ENCODE measurements at regions not wholly inside any gene's neighbourhood (a gene's known extent, or its start where the extent isn't known, plus 50 kb on each side); places are given as distances from the start of the nearest gene placed in this dataset.

GRCh38 chr2:20532634-20533437 is 86.0 kb downstream of the RHOB start (continued):
- TF ChIP-seq PATZ1 (CRISPR knock-in tag; IDR thresholded peaks at IDR 0.05) (0 out of 2 replicates have a peak, but pooled peaks have one; percentile 35), ZNF484 (CRISPR knock-in tag; IDR thresholded peaks at IDR 0.05; ENCODE audit: borderline replicate concordance, low read depth) (0 out of 2 replicates have a peak, but pooled peaks have one; percentile 8), HNF1A (IDR thresholded peaks at IDR 0.05; ENCODE audit: low read depth) (no peak), HNF1A (CRISPR knock-in tag; IDR thresholded peaks at IDR 0.05; ENCODE audit: borderline replicate concordance) (peak; percentile 25), ZNF3 (CRISPR knock-in tag; IDR thresholded peaks at IDR 0.05) (peak; percentile 98), ETS1 (CRISPR knock-in tag; IDR thresholded peaks at IDR 0.05) (no peak), TBX3 (IDR thresholded peaks at IDR 0.05; ENCODE audit: borderline replicate concordance) (no peak), ZFP91 (CRISPR knock-in tag; IDR thresholded peaks at IDR 0.05; ENCODE audit: borderline replicate concordance) (peak; percentile 62; the same call in 1 of the 2 replicates), MAX (IDR thresholded peaks at IDR 0.05) (peak; percentile 68), NCOA2 (CRISPR knock-in tag; IDR thresholded peaks at IDR 0.05) (peak; percentile 23; the same call in 1 of the 2 replicates), ZNF329 (CRISPR knock-in tag; IDR thresholded peaks at IDR 0.05; ENCODE audit: low read depth) (no peak), HIC2 (CRISPR knock-in tag; IDR thresholded peaks at IDR 0.05; ENCODE audit: low read depth) (peak; percentile 33; the same call in 1 of the 2 replicates), FOSL2 (CRISPR knock-in tag; IDR thresholded peaks at IDR 0.05) (peak; percentile 35), FOXO1 (CRISPR knock-in tag; IDR thresholded peaks at IDR 0.05) (peak; percentile 60; the same call in 1 of the 2 replicates), ARNTL (CRISPR knock-in tag; IDR thresholded peaks at IDR 0.05) (peak; percentile 15; the same call in 1 of the 2 replicates), MAZ (IDR thresholded peaks at IDR 0.05; ENCODE audit: borderline replicate concordance, low read depth, low read length) (no peak), MAZ (CRISPR knock-in tag; IDR thresholded peaks at IDR 0.05; ENCODE audit: low read depth) (peak; percentile 52; the same call in 1 of the 2 replicates)

All from HepG2 (cell line).